ENCODE measurements at regions not wholly inside any gene's neighbourhood (a gene's known extent, or its start where the extent isn't known, plus 50 kb on each side); places are given as distances from the start of the nearest gene placed in this dataset.

DNA sequence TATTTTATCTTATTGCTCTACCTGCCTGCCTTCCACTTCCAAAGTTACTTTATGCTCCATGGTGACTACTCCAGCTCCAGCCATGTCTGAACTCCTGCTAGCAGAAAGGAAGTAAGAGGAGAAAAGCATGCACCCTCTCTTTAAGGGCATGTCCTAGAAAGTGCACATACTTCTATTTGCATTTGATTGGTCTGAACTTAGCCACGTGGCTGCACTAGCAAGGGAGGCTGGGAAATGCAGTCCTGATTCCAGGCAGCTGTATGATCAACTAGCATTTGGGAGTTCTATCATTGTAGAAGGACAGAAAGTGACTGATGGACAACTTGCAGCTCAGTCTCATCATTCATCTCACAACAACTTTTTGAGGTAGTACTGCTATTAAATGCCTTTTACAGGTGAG, 515.7 kb downstream of the BUD13 start:
- Mint-ChIP-seq H3K27ac (no peak overlapping the region), H3K9me3 (no peaks in the 10 kb centered on the region), H3K4me1 (no peaks in the 10 kb centered on the region), H3K4me3 (no peak overlapping the region), H3K27me3 (peaks cover 12% of the 10 kb centered on the region)
- no peak for ATAC-seq
- DNase-seq: no peak

DNA sequence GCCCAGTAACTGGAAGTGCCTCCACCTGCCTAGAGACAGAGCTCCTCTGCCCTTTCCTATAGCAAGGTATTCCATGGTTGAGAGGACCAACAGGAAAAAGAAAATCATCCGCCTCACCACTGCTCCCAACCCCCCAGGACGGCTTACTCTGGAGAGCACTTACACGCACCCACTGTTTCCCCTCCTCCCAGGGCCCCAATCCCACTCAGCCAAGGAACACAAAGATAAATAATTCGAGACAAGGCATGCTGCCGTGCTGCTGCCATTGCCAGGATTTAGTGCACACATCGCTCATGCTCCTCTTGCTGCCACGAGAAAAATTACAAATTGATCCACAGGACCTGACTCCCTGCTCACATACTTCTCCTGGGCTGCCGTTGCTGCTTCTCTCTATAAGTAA, 516.6 kb downstream of the BUD13 start:
- H3K4me1 Mint-ChIP-seq: no peaks in the 10 kb centered on the region
- no peak overlapping the region for H3K4me3 Mint-ChIP-seq
- DNase-seq: no peak
- no peak overlapping the region for H3K27ac Mint-ChIP-seq
- H3K27me3 Mint-ChIP-seq: peaks cover 7% of the 10 kb centered on the region
- ATAC-seq: no peak
- H3K9me3 Mint-ChIP-seq: no peaks in the 10 kb centered on the region

DNA sequence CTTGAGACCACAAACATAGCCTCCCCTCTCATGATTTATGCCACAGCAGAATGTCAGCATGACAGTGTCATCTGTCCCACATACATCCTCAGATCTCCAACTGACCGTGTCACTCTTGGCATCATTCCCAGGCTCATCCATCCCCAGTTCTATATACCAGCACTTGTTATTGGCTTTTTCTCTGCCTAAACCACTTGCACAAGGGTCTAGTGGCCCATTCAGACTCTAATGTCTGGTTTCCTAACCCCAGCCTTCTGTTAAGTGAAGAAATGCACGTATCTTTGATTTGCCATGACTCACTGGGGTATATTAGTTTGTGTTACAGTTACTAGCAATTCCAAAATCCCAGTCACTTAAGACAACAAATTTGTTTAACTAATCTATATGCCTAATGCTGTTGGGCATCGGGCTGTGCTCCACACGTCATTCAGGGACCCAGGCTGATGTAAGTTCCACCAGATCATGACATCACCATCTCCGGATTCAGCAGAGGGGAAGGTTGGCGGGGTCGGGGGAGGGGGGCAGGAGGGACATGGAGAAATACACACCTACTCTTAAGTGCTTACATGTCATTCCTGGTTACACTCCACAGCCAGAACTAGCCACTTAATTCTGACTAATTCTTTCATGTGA, 517.4 kb downstream of the BUD13 start:
- Mint-ChIP-seq H3K4me1 (no peaks in the 10 kb centered on the region), H3K27ac (no peak overlapping the region), H3K9me3 (no peaks in the 10 kb centered on the region), H3K27me3 (peaks cover 7% of the 10 kb centered on the region), H3K4me3 (no peak overlapping the region)
- ATAC-seq (no peak), DNase-seq (no peak)

DNA sequence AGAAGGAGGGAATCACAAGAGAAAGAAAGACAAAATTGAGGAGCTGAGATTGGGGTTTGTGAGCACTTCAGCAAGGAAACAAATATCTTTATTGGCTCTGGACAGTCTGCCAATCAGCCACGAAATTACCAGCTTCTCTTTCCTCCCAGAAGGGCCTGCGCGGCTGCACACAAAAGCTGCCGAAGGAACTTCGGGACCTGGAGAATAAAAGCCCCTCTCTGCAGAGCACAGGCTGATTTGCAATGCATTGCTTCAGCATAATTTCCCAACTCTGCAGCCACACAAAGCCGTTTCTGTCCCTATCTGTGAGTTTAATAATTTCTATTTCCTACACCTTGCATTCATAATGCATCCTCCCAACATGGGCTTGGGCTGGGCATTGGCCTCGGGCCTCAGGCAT, 522.6 kb downstream of the BUD13 start:
- Mint-ChIP-seq H3K4me3 (no peak overlapping the region), H3K27me3 (no peaks in the 10 kb centered on the region), H3K27ac (no peak overlapping the region), H3K9me3 (no peaks in the 10 kb centered on the region), H3K4me1 (no peaks in the 10 kb centered on the region)
- DNase-seq: no peak
- no peak for ATAC-seq

DNA sequence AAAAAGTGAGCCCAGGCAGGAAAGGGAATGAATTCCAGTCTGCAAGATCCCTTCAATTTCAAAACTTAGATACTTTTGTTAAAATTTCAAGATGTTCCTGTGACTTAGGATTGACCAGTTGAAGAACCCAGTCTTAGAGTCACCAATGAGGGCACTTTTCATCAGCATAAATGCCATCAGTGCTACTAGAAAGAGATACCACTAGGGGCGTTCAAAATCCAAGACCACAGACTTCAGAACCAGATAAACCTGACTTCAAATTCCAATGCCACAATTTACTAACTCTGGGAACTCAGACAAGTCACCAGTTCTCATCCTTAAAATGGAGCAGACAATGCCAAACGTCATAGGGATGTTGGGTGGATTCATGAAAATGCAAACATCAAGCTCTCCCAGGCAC, 523.2 kb downstream of the BUD13 start:
- no peak for ATAC-seq
- H3K4me1 Mint-ChIP-seq: no peaks in the 10 kb centered on the region
- DNase-seq: no peak
- no peak overlapping the region for H3K27ac Mint-ChIP-seq
- no peak overlapping the region for H3K4me3 Mint-ChIP-seq
- no peaks in the 10 kb centered on the region for H3K27me3 Mint-ChIP-seq
- no peaks in the 10 kb centered on the region for H3K9me3 Mint-ChIP-seq

DNA sequence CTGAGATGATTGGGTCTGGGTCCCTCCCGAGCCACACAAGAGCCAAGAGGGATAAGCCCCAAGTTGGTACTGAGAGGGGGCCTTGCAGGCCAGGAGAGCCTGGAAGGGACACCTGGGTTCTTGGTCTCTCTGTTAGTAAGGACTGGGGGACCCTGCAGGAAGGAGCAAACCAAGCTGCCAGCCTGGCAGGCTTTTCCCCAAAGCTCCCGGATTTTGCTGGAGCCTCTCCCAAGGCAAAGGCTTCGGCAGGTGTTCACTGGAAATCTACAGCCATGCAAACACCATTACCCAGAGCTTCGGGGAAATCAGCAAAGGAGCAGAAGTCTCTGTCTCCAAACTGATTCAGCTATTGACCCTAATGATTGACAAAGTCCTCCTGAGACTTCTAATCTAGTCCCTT, 527.9 kb downstream of the BUD13 start:
- Mint-ChIP-seq H3K9me3 (no peaks in the 10 kb centered on the region), H3K27ac (no peak overlapping the region), H3K27me3 (no peaks in the 10 kb centered on the region), H3K4me3 (no peak overlapping the region), H3K4me1 (no peaks in the 10 kb centered on the region)
- DNase-seq (no peak), ATAC-seq (no peak)

DNA sequence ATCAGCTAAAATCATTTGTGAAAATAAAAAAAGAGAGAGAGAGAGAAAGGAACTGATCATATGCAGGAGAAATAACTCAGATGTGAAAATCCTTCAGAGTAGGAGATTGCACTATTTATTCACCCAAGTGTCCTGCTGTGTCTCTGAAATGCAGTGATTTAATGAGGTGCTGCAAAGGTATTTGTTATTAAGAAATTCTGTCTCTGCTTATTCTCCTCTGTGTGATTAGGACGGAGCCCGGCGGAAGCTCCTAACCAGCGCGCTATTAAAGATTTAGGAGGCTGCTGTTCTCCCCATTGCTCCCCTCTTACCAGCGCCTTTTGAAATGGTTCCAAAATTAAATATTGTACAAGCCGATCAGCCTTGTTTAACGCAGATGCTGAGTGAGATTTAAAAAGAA, 528.3 kb downstream of the BUD13 start:
- no peaks in the 10 kb centered on the region for H3K4me1 Mint-ChIP-seq
- ATAC-seq (no peak), DNase-seq (no peak)
- peaks cover 0 to 2% of the 10 kb centered on the region in 2 donors for H3K9me3 Mint-ChIP-seq
- no peak overlapping the region for H3K4me3 Mint-ChIP-seq
- H3K27me3 Mint-ChIP-seq: no peaks in the 10 kb centered on the region
- H3K27ac Mint-ChIP-seq: no peak overlapping the region

DNA sequence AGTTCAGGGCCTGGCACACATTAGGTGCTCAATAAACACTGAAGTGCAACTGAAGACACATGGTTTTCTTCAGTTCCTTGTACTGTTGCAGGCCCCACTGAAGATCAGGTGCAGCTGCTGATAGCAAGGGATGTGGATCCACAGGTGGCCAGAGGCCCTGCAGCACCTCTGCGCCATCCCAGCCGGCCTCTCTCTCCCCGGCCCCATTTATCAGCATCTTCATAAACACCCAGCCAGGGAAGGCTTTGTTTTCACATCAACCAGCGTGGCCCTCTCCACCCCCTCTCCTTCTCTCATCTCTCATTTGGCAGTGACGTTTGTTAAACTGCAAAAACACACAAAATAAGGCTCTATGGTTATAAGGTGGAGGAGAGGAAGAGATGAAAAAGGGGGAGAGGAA, 528.8 kb downstream of the BUD13 start:
- no peaks in the 10 kb centered on the region for H3K27me3 Mint-ChIP-seq
- no peak for DNase-seq

DNA sequence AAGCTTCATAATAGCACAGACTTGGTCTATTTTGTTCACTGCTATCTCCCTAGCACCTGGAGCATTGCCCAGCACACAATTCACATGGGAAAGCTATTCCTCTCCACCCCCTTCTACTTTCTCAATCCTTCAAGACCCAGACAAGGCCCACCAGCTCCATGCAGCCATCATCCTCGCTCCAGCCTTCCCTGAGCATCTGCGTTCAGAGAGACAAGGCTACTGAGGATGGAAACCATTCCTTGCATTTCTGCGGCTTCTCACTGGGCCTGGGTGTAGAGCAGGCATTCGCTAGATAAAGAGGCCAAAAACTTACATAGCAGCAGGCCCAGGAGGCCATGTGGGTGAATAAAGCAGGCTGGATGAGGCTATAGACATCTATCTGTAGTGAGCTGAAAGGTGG, 530.8 kb downstream of the BUD13 start:
- no peak overlapping the region for H3K4me3 Mint-ChIP-seq
- no peaks in the 10 kb centered on the region for H3K27me3 Mint-ChIP-seq
- DNase-seq: no peak
- peaks cover 0 to 12% of the 10 kb centered on the region in 2 donors for H3K9me3 Mint-ChIP-seq
- no peak overlapping the region for H3K27ac Mint-ChIP-seq
- H3K4me1 Mint-ChIP-seq: no peaks in the 10 kb centered on the region
- ATAC-seq: no peak

More for the DNA sequence above, 528.8 kb downstream of the BUD13 start:
- H3K27ac Mint-ChIP-seq: no peak overlapping the region
- peaks cover 0 to 6% of the 10 kb centered on the region in 2 donors for H3K9me3 Mint-ChIP-seq
- ATAC-seq: no peak
- H3K4me3 Mint-ChIP-seq: no peak overlapping the region
- no peaks in the 10 kb centered on the region for H3K4me1 Mint-ChIP-seq

DNA sequence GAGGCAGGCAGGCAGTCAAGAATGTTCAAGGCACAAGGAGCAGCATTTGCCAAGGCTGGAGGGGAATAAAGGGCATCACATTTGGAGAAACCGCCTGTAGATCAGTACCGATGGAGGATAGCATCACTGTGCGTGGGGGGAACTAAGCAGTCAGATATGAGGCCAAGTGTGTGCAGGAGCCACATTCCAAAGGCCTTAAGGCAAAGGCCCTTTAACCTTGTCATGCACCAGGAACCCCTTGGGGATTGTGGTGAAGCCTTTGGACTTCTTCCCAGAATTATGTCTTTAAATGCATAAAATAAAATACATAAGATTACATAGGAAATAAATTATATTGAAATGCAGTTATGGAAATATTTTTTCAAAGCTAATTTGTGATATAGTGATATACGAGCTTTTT, 532.1 kb downstream of the BUD13 start:
- no peak for DNase-seq
- Mint-ChIP-seq H3K27ac (no peak overlapping the region), H3K27me3 (no peaks in the 10 kb centered on the region), H3K9me3 (peaks cover 4 to 12% of the 10 kb centered on the region in 2 donors), H3K4me3 (no peak overlapping the region), H3K4me1 (no peaks in the 10 kb centered on the region)
- no peak for ATAC-seq

DNA sequence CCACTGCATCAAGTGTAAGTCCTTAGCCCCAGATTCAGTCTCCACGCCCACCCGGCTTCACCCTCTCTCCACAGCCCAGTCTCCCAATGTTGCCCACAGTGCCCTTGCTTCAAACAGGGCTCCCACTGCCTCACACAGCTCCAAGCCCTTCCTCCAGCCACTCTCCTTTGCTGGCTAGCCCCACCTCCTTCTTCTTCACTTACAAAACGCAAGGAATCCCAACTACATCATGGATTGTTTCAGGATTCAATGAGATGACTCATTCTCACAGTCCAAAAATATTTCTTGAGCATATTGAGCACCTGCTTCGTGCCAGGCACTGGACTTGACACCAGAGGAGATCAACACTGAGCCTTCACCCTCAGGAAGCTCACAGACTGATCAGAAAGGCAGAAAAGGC, 533.5 kb downstream of the BUD13 start:
- H3K27me3 Mint-ChIP-seq: no peaks in the 10 kb centered on the region
- H3K9me3 Mint-ChIP-seq: peaks cover 4 to 12% of the 10 kb centered on the region in 2 donors
- ATAC-seq: no peak
- no peak for DNase-seq
- H3K4me1 Mint-ChIP-seq: no peaks in the 10 kb centered on the region
- H3K4me3 Mint-ChIP-seq: no peak overlapping the region
- no peak overlapping the region for H3K27ac Mint-ChIP-seq

DNA sequence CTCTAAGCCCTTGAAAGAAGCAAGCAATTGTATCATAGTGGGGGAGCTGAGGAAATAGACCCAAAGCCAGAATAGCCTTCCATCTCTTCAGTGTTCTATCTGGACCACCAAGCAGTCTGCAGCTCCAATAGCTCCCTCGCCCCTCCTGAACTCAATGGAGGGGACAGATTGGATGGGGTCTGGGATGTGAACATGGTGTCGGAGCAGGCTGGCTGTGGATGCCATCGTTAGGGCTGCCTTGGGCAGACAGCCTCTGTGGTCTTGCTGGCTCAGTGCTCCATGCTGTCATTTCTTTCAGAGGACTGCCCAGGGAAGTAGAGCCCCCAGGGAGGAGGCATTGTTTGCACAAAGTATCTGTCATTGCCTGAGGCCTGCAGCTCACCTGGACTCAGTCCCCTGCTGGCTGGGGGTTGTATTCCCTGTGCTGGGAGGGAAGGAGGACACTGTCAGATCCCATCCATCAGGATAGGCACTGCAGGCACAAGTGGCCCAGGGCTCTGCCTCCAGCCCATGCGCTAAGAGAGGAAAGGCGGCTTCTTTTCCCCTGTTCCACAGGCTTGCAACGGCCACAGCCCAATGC, 537.7 kb downstream of the BUD13 start:
- Mint-ChIP-seq H3K4me3 (no peak overlapping the region), H3K27ac (no peak overlapping the region), H3K27me3 (no peaks in the 10 kb centered on the region), H3K9me3 (peaks cover 4 to 12% of the 10 kb centered on the region in 2 donors), H3K4me1 (no peaks in the 10 kb centered on the region)
- no peak for DNase-seq
- no peak for ATAC-seq

DNA sequence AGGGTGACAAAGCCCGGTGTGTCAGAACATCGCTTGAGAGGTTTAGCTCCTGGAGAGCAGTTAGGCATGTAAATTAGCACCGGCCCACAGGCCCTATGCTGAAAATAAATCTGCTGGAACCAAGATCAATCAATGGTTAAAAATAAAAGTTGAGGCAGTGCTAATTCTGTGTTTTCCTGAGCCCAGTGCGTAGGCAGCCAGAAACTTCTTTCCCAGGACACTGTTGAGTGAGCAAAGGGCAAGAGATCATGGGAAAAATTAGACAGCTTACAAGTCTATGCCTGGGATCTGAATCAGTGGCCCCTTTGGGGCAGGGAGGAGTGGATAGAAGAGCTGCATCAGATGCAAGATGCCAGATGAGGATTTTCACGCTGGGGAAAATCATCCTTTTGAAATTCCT, 539.2 kb downstream of the BUD13 start:
- DNase-seq (no peak), ATAC-seq (no peak)
- H3K4me1 Mint-ChIP-seq: no peaks in the 10 kb centered on the region
- H3K9me3 Mint-ChIP-seq: peaks cover 4 to 6% of the 10 kb centered on the region in 2 donors
- no peak overlapping the region for H3K27ac Mint-ChIP-seq
- H3K27me3 Mint-ChIP-seq: peaks cover 8% of the 10 kb centered on the region
- H3K4me3 Mint-ChIP-seq: no peak overlapping the region

DNA sequence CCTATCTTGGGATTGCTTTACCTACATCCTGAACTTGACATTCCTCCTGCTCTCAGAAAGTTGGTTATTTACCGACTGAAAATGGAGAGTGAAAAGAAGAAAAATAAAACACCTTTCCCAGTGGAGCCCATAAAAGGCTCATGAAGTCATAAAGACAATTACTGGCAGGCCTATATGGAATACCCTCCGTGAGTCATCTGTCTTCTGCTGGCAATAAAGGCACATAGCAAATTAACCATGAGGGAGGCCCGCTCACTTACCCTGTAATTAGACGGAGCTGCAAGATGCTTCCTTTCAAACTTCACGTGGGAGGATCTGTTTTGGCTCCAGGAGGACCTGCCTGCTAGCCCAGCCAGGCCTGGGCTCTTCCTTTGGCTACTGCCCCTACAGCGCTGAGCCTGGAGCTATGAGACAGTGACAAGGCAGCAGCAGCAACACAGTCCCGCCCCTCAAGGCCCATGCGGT, 540.4 kb downstream of the BUD13 start:
- DNase-seq: no peak
- no peak overlapping the region for H3K4me3 Mint-ChIP-seq
- no peaks in the 10 kb centered on the region for H3K4me1 Mint-ChIP-seq
- ATAC-seq: no peak
- peaks cover 0 to 4% of the 10 kb centered on the region in 2 donors for H3K9me3 Mint-ChIP-seq
- H3K27me3 Mint-ChIP-seq: peaks cover 8% of the 10 kb centered on the region
- no peak overlapping the region for H3K27ac Mint-ChIP-seq

DNA sequence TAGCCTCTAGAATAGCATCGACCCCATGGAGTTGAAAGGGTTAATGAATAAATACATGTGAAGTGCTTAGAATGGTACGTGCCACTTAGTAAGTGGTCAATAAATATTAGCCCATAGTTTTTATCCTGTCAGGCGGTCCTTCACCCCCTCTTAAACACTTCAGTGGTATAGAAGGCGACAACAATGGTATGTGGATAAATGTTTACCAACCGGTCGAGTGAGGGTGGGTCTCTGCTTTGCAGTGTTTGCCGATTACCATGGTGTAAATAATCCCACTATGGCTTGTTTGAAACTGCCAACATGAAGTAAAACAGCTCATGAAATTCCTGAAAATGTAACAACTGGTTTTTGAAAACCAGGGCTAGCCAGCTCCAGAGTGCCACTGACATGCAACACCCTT, 541.2 kb downstream of the BUD13 start:
- Mint-ChIP-seq H3K27ac (no peak overlapping the region), H3K9me3 (no peaks in the 10 kb centered on the region), H3K4me3 (no peak overlapping the region), H3K4me1 (no peaks in the 10 kb centered on the region), H3K27me3 (peaks cover 8% of the 10 kb centered on the region)
- ATAC-seq: no peak
- DNase-seq: no peak

DNA sequence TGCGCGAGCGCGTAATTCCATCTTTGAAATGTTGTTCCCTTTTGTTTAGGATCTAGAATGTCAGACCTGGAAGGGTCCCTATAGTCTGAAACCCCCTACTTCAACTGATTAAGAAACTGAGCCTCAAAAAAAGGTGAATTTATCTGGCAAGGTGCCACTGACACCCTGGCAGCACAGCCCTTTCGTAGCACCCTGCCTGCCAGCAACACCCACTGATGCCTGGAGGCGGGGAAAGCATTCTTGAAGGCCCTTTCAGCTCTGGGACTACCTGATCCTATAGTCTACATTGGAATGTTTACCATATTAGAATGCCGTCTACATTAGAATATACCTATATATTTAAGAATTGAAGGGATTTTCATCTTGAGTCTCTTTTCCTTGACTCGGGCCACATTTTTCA, 542.3 kb downstream of the BUD13 start:
- no peak overlapping the region for H3K27ac Mint-ChIP-seq

More for the DNA sequence above, 542.3 kb downstream of the BUD13 start:
- Mint-ChIP-seq H3K4me3 (no peak overlapping the region), H3K9me3 (no peaks in the 10 kb centered on the region), H3K4me1 (no peaks in the 10 kb centered on the region), H3K27me3 (peaks cover 16% of the 10 kb centered on the region)
- no peak for ATAC-seq
- DNase-seq: no peak
